Neural progenitor cell (in vitro differentiated cells): ENCODE measurements at regions not wholly inside any gene's neighbourhood (a gene's known extent, or its start where the extent isn't known, plus 50 kb on each side); places are given as distances from the start of the nearest gene placed in this dataset.

Experiments
- DNase-seq: peaks from one replicate; pipeline ENCODE4 v3.0.0-alpha.2; 2016; ENCODE audit warnings: low spot score
- H2AFZ ChIP-seq: fragments of 200-600 bp; sonication (generic); replicated peaks from 2 replicates; pipeline ENCODE4 v1.6.1; 2016; ENCODE audit warnings: antibody characterized with exemption
- H3F3A ChIP-seq: fragments of 200-600 bp; sonication (generic); 2 replicates; pipeline ENCODE4 v1.6.1; 2016; ENCODE audit warnings: antibody characterized with exemption, low read depth
- H3K27ac ChIP-seq: fragments of 200-600 bp; sonication (generic); 2 replicates; pipeline ENCODE4 v1.5.1; 2016; ENCODE audit warnings: mild to moderate bottlenecking
- H3K27me3 ChIP-seq: fragments of 200-600 bp; sonication (generic); 2 replicates; pipeline ENCODE4 v1.6.1; 2016; ENCODE audit warnings: mild to moderate bottlenecking, moderate library complexity
- H3K36me3 ChIP-seq: fragments of 200-600 bp; sonication (generic); 2 replicates; pipeline ENCODE4 v1.5.1; 2016
- H3K4me1 ChIP-seq: fragments of 200-600 bp; sonication (generic); 2 replicates; pipeline ENCODE4 v1.6.1; 2016; ENCODE audit warnings: mixed run types
- H3K4me2 ChIP-seq: fragments of 200-600 bp; sonication (generic); 2 replicates; pipeline ENCODE4 v1.6.1; 2016
- H3K4me3 ChIP-seq: fragments of 200-600 bp; sonication (generic); 2 replicates; pipeline ENCODE4 v1.5.1; 2016
- H3K79me2 ChIP-seq: fragments of 200-600 bp; sonication (generic); 2 replicates; pipeline ENCODE4 v1.6.1; 2016; ENCODE audit warnings: low read depth
- H3K9ac ChIP-seq: fragments of 200-600 bp; sonication (generic); 2 replicates; pipeline ENCODE4 v1.6.1; 2016
- H3K9me3 ChIP-seq: fragments of 200-600 bp; sonication (generic); 2 replicates; pipeline ENCODE4 v1.5.1; 2016; ENCODE audit warnings: low read depth
- H4K20me1 ChIP-seq: fragments of 200-600 bp; sonication (generic); 2 replicates; pipeline ENCODE4 v1.6.1; 2016; ENCODE audit warnings: low read depth
- H3K27ac Mint-ChIP-seq: 3 replicates; pipeline ENCODE4 v1.8.0; 2021; ENCODE audit warnings: mixed read lengths
- H3K27me3 Mint-ChIP-seq: 2 replicates; pipeline ENCODE4 v1.8.0; 2022; ENCODE audit warnings: low read depth, mild to moderate bottlenecking, inconsistent platforms, moderate library complexity, mixed read lengths; ENCODE audit not compliant: insufficient read depth
- H3K36me3 Mint-ChIP-seq: 3 replicates; pipeline ENCODE4 v1.8.0; 2021; ENCODE audit warnings: mixed read lengths
- H3K4me1 Mint-ChIP-seq: 3 replicates; pipeline ENCODE4 v1.8.0; 2021; ENCODE audit warnings: mixed read lengths
- H3K4me3 Mint-ChIP-seq: 3 replicates; pipeline ENCODE4 v1.8.0; 2021; ENCODE audit warnings: mild to moderate bottlenecking, moderate library complexity, mixed read lengths
- H3K9me3 Mint-ChIP-seq: 3 replicates; pipeline ENCODE4 v1.8.0; 2020; ENCODE audit warnings: mixed read lengths
- CTCF ChIP-seq: fragments of 200-600 bp; sonication (generic); IDR thresholded peaks from 2 replicates; pipeline ENCODE4 v1.5.1; 2017; ENCODE audit warnings: antibody characterized with exemption, mild to moderate bottlenecking
- EZH2 ChIP-seq: fragments of 200-600 bp; sonication (generic); IDR thresholded peaks from 2 replicates; pipeline ENCODE4 v1.6.1; 2017; ENCODE audit warnings: antibody characterized with exemption, mild to moderate bottlenecking, moderate library complexity
- EZH2phosphoT487 ChIP-seq: fragments of 200-600 bp; sonication (generic); IDR thresholded peaks from 2 replicates; pipeline ENCODE4 v1.6.1; 2017; ENCODE audit warnings: antibody characterized with exemption

- H3K79me2 ChIP-seq = no peaks in the 10 kb centered on the region
- H3K9ac ChIP-seq = no peak overlapping the region
- H3K27me3 ChIP-seq = no peaks in the 10 kb centered on the region
- H3K9me3 ChIP-seq = no peaks in the 10 kb centered on the region
- peak overlapping the region; percentile 36 for H3K4me2 ChIP-seq
- Mint-ChIP-seq H3K27ac (peak overlapping the region; percentile 64), H3K9me3 (peaks cover 3% of the 10 kb centered on the region), H3K36me3 (peaks cover 2% of the 10 kb centered on the region), H3K4me3 (no peak overlapping the region), H3K4me1 (peaks cover 71% of the 10 kb centered on the region), H3K27me3 (no peaks in the 10 kb centered on the region)
- H3K27ac ChIP-seq = peak overlapping the region; percentile 47
- TF ChIP-seq EZH2phosphoT487 (no peak), CTCF (no peak), EZH2 (no peak)
- H3K36me3 ChIP-seq = no peaks in the 10 kb centered on the region
- peak overlapping the region; percentile 8 for H2AFZ ChIP-seq
- H4K20me1 ChIP-seq = no peaks in the 10 kb centered on the region
- H3K4me3 ChIP-seq = no peak overlapping the region
- no peak for DNase-seq
- peaks cover 32% of the 10 kb centered on the region for H3F3A ChIP-seq
- peaks cover 51% of the 10 kb centered on the region for H3K4me1 ChIP-seq
Observed at GRCh38 chr15:95843241-95843910, 487.1 kb upstream of the NR2F2 start.

- H3K4me1 Mint-ChIP-seq = peaks cover 62% of the 10 kb centered on the region
- H3K4me3 ChIP-seq = peak overlapping the region; percentile 19
- TF ChIP-seq CTCF (no peak), EZH2 (no peak), EZH2phosphoT487 (peak; percentile 57)
Observed at GRCh38 chr15:95845862-95846515, 484.5 kb upstream of the NR2F2 start.

GRCh38 chr15:95848126-95848525 lies 482.4 kb upstream of the NR2F2 start:
- H3K36me3 ChIP-seq = no peaks in the 10 kb centered on the region
- peaks cover 32% of the 10 kb centered on the region for H3F3A ChIP-seq
- DNase-seq = no peak
- no peak overlapping the region for H3K4me3 ChIP-seq
- H3K36me3 Mint-ChIP-seq = peaks cover 5% of the 10 kb centered on the region
- H3K79me2 ChIP-seq = no peaks in the 10 kb centered on the region
- H3K27me3 Mint-ChIP-seq = no peaks in the 10 kb centered on the region
- H3K9ac ChIP-seq = no peak overlapping the region
- no peaks in the 10 kb centered on the region for H3K9me3 ChIP-seq
- peaks cover 3% of the 10 kb centered on the region for H3K9me3 Mint-ChIP-seq
- H3K27ac ChIP-seq = no peak overlapping the region
- no peaks in the 10 kb centered on the region for H4K20me1 ChIP-seq
- H2AFZ ChIP-seq = no peak overlapping the region
- TF ChIP-seq EZH2 (no peak), CTCF (no peak), EZH2phosphoT487 (no peak)
- peak overlapping the region; percentile 42 for H3K27ac Mint-ChIP-seq
- peaks cover 56% of the 10 kb centered on the region for H3K4me1 Mint-ChIP-seq
- no peak overlapping the region for H3K4me3 Mint-ChIP-seq
- no peak overlapping the region for H3K4me2 ChIP-seq
- H3K4me1 ChIP-seq = peaks cover 54% of the 10 kb centered on the region
- H3K27me3 ChIP-seq = no peaks in the 10 kb centered on the region

More at GRCh38 chr15:95845862-95846515, 484.5 kb upstream of the NR2F2 start:
- no peaks in the 10 kb centered on the region for H3K27me3 ChIP-seq
- no peak overlapping the region for H3K9ac ChIP-seq
- H3K27me3 Mint-ChIP-seq = no peaks in the 10 kb centered on the region
- DNase-seq = peak; percentile 90
- H3K4me3 Mint-ChIP-seq = peak overlapping the region; percentile 62
- H3K4me1 ChIP-seq = peaks cover 53% of the 10 kb centered on the region
- no peak overlapping the region for H2AFZ ChIP-seq
- H3F3A ChIP-seq = peaks cover 32% of the 10 kb centered on the region
- H4K20me1 ChIP-seq = no peaks in the 10 kb centered on the region
- H3K36me3 ChIP-seq = no peaks in the 10 kb centered on the region
- H3K27ac Mint-ChIP-seq = peak overlapping the region; percentile 98
- H3K9me3 Mint-ChIP-seq = peaks cover 3% of the 10 kb centered on the region
- H3K4me2 ChIP-seq = peak overlapping the region; percentile 63
- peaks cover 6% of the 10 kb centered on the region for H3K36me3 Mint-ChIP-seq
- H3K9me3 ChIP-seq = no peaks in the 10 kb centered on the region
- no peaks in the 10 kb centered on the region for H3K79me2 ChIP-seq
- H3K27ac ChIP-seq = peak overlapping the region; percentile 97
